Activated CD4-positive, CD25-positive, alpha-beta regulatory T cell (primary cell): ENCODE measurements at regions not wholly inside any gene's neighbourhood (a gene's known extent, or its start where the extent isn't known, plus 50 kb on each side); places are given as distances from the start of the nearest gene placed in this dataset.

Experiments
- DNase-seq, 4 experiments: peaks; one replicate each; lab custom pipeline; 2025; lab: John Stamatoyannopoulos, UW

GRCh38 chr20:56801971-56802755, 173.1 kb downstream of the TFAP2C start:
- no peak for DNase-seq

GRCh38 chr20:56802805-56803204, 173.7 kb downstream of the TFAP2C start:
- no peak for DNase-seq

- no peak for DNase-seq
Observed at GRCh38 chr20:56805313-56805712, 176.2 kb downstream of the TFAP2C start.

GRCh38 chr20:56805966-56806365, 176.9 kb downstream of the TFAP2C start:
- DNase-seq = no peak

GRCh38 chr20:56806952-56807517, 177.9 kb downstream of the TFAP2C start:
- DNase-seq = no peak

GRCh38 chr20:56808117-56808725, 179.1 kb downstream of the TFAP2C start:
- DNase-seq = no peak

GRCh38 chr20:56808732-56809131, 179.6 kb downstream of the TFAP2C start:
- DNase-seq = no peak

- no peak for DNase-seq
Observed at GRCh38 chr20:56809668-56810067, 180.6 kb downstream of the TFAP2C start.

- no peak for DNase-seq
Observed at GRCh38 chr20:56810141-56810540, 181.0 kb downstream of the TFAP2C start.

GRCh38 chr20:56815796-56816195, 186.7 kb downstream of the TFAP2C start:
- DNase-seq = no peak

GRCh38 chr20:56816349-56816748, 187.2 kb downstream of the TFAP2C start:
- no peak for DNase-seq

- no peak for DNase-seq
Observed at GRCh38 chr20:56817780-56818675, 188.9 kb downstream of the TFAP2C start.

- DNase-seq = no peak
Observed at GRCh38 chr20:56820984-56821383, 191.9 kb downstream of the TFAP2C start.

- DNase-seq = no peak
Observed at GRCh38 chr20:56826306-56826704, 197.2 kb downstream of the TFAP2C start.

- no peak for DNase-seq
Observed at GRCh38 chr20:56826705-56827665, 197.9 kb downstream of the TFAP2C start.

- no peak for DNase-seq
Observed at GRCh38 chr20:56827763-56828162, 198.7 kb downstream of the TFAP2C start.

GRCh38 chr20:56828402-56828801, 199.3 kb downstream of the TFAP2C start:
- DNase-seq = no peak

- no peak for DNase-seq
Observed at GRCh38 chr20:56829788-56830385, 200.8 kb downstream of the TFAP2C start.

- DNase-seq = no peak
Observed at GRCh38 chr20:56831795-56832194, 202.7 kb downstream of the TFAP2C start.

GRCh38 chr20:56833427-56833826, 204.3 kb downstream of the TFAP2C start:
- DNase-seq = no peak
